Thyroid gland (tissue), 4 donors: ENCODE measurements at regions not wholly inside any gene's neighbourhood (a gene's known extent, or its start where the extent isn't known, plus 50 kb on each side); places are given as distances from the start of the nearest gene placed in this dataset.

ENCODE experiments used
- DNase-seq, 2 donors: peaks; one replicate each; pipeline ENCODE4 v3.0.0-alpha.2; 2019
- H3K27ac ChIP-seq, 3 donors: fragments of 200-600 bp; sonication (generic); 1 replicate in 2 of 3; 2 replicates in 1 of 3; pipeline ENCODE4 v1.5.1; 2016 to 2019; ENCODE audit warnings: mild to moderate bottlenecking in 1 of 3, moderate library complexity in 1 of 3
- H3K27me3 ChIP-seq: fragments of 200-600 bp; sonication (generic); one replicate; pipeline ENCODE4 v1.5.1; 2019
- H3K36me3 ChIP-seq, 2 donors: fragments of 200-600 bp; sonication (generic); one replicate each; pipeline ENCODE4 v1.5.1; 2016 to 2019
- H3K4me1 ChIP-seq, 2 donors: fragments of 200-600 bp; sonication (generic); one replicate each; pipeline ENCODE4 v1.5.1; 2017 to 2019
- H3K4me3 ChIP-seq, 3 donors: fragments of 200-600 bp; sonication (generic); replicated peaks in 1 of 3; 1 replicate in 2 of 3; 2 replicates in 1 of 3; pipeline ENCODE4 v1.5.1; 2016; ENCODE audit warnings: mild to moderate bottlenecking in 1 of 3
- H3K9me3 ChIP-seq: fragments of 200-600 bp; sonication (generic); one replicate; pipeline ENCODE4 v1.5.1; 2017
- POLR2A ChIP-seq, 2 donors: fragments of 450-650 bp; IDR thresholded peaks; one replicate each; pipeline ENCODE4 v1.6.1; 2017; ENCODE audit warnings: antibody characterized with exemption in 2 of 2, mild to moderate bottlenecking in 2 of 2, moderate library complexity in 1 of 2
- WGBS, 2 donors: methylation state at CpG; one replicate each; pipeline ENCODE4 v1.1.5; 2017; 5-methylcytosine and 5-hydroxymethylcytosine counted together
- intact Hi-C: fragments of 100-400 bp; cut with DNase I; formaldehyde crosslinking; loops from one replicate; pipeline ENCODE4 v1.15.1; 2023
- TF ChIP-seq, protein P1 (sequence below), 6 experiments: fragments of 200-600 bp in 3 of 6; fragments of 450-650 bp in 3 of 6; sonication (generic) in 3 of 6; IDR thresholded peaks; one replicate each; pipeline ENCODE4 v1.5.1; 2016 to 2019; ENCODE audit warnings: antibody characterized with exemption in 6 of 6, mild to moderate bottlenecking in 2 of 6, inconsistent platforms in 1 of 6, moderate library complexity in 1 of 6

- Histone ChIP-seq H3K27ac (no peak overlapping the region), H3K27me3 (no peaks in the 10 kb centered on the region), H3K9me3 (no peaks in the 10 kb centered on the region), H3K36me3 (no peaks in the 10 kb centered on the region), H3K4me3 (no peak overlapping the region), H3K4me1 (no peaks in the 10 kb centered on the region)
- intact Hi-C loops = no loop called here
- DNase-seq = no peak
- TF ChIP-seq POLR2A (IDR thresholded peaks at IDR 0.05) = no peak
- TF ChIP-seq, protein P1, sequence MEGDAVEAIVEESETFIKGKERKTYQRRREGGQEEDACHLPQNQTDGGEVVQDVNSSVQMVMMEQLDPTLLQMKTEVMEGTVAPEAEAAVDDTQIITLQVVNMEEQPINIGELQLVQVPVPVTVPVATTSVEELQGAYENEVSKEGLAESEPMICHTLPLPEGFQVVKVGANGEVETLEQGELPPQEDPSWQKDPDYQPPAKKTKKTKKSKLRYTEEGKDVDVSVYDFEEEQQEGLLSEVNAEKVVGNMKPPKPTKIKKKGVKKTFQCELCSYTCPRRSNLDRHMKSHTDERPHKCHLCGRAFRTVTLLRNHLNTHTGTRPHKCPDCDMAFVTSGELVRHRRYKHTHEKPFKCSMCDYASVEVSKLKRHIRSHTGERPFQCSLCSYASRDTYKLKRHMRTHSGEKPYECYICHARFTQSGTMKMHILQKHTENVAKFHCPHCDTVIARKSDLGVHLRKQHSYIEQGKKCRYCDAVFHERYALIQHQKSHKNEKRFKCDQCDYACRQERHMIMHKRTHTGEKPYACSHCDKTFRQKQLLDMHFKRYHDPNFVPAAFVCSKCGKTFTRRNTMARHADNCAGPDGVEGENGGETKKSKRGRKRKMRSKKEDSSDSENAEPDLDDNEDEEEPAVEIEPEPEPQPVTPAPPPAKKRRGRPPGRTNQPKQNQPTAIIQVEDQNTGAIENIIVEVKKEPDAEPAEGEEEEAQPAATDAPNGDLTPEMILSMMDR (IDR thresholded peaks at IDR 0.05) = no peak
- 89% methylated on average over 5 of the region's 5 CpGs for WGBS, 2 donors
Observed at GRCh38 chr5:12636209-12636608, 732.0 kb upstream of the CTNND2 start.

DNA sequence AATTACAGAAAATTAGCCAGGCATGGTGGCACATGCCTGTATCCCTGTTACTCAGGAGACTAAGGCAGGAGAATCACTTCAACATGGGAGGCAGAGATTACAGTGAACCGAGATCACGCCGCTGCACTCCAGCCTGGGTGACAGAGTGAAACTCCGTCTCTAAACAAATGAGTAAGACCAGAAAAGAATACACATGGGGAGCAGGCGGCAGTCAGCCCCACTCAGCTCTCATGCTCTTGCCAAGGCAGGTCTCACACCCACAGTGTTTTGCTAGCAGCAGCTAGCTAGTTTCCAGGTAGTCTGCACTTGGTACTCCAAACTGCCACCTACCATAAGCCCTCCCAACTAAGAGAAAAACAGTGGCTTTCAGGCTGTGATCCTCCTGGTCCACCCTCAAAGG lies 722.3 kb upstream of the CTNND2 start:
- intact Hi-C loops = no loop called here
- no peaks in the 10 kb centered on the region for H3K36me3 ChIP-seq
- no peak overlapping the region for H3K27ac ChIP-seq
- H3K4me3 ChIP-seq = no peak overlapping the region
- DNase-seq = peak; percentile 67 to 68
- no peaks in the 10 kb centered on the region for H3K27me3 ChIP-seq
- no peaks in the 10 kb centered on the region for H3K9me3 ChIP-seq
- no peaks in the 10 kb centered on the region for H3K4me1 ChIP-seq
- TF ChIP-seq, protein P1 (IDR thresholded peaks at IDR 0.05) = no peak
- TF ChIP-seq POLR2A (IDR thresholded peaks at IDR 0.05) = no peak
- 44 to 48% methylated on average over 5 of the region's 5 CpGs for WGBS, 2 donors

DNA sequence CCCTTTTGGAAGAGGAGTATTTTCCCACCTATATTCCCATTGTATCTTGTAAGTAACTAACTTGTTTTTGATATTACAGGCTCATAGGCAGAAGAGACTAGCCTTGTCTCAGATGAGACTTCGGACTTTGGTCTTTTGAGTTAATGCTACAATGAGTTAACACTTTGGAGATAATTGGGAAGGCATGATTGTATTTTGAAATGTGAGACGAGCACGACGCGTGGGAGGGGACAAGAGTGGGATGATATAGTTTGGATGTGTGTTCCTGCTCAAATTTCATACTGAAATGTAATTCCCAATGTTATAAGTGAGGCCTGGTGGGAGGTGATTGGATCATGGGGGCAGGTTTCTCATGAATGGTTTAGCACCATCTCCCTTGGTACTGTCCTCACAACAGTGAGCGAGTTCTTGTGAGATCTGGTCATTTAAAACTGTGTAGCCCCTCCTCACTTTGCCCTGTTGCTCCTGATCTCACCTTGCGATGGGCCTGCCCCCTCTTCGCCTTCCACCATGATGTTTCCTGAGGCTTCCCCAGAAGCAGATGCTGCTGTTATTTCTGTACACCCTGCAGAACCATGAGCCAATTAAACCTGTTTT lies 721.5 kb upstream of the CTNND2 start:
- H3K36me3 ChIP-seq = no peaks in the 10 kb centered on the region
- 79 to 81% methylated on average over 8 of the region's 8 CpGs for WGBS, 2 donors

DNA sequence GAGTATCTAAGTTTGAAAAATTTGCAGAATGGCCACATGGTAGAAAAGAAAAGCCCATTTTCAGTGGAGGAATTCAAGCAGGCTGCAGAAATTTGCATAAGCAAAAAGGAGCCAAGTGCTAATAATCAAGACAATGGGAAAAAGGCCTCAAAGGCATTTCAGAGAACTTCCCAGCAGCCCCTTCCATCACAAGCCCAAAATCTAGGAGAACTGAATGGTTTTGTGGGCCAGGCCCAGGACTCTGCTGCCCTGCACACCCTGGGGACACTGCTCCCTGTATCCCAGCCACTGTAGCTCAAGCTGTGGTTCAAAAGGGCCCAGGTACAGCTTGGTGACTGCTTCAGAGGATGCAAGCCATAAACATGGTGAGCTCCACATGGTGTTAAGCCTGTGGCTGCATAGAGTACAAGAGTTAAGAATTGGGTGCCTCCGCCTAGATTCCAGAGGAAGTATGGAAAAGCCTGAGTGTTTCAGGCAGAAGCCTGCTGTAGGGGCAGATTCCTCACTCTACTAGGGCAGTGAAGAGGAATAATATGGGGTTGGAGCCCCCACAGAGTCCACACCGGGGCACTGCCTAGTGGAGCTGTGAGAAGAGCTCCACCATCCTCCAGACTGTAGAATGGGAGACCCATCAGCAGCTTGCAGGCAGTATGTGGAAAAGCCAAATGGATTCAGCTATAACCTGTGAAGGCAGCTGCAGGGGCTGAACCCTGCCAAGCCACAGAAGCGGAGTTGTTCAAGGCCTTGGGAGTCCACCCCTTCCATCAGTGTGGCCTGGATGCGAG lies 720.7 kb upstream of the CTNND2 start:
- WGBS, 2 donors = 90 to 95% methylated on average over 4 of the region's 4 CpGs
- H3K36me3 ChIP-seq = no peaks in the 10 kb centered on the region
- no peak for DNase-seq
- intact Hi-C loops = no loop called here
- H3K27me3 ChIP-seq = no peaks in the 10 kb centered on the region
- H3K4me3 ChIP-seq = no peak overlapping the region
- no peak overlapping the region for H3K27ac ChIP-seq
- H3K9me3 ChIP-seq = no peaks in the 10 kb centered on the region
- TF ChIP-seq, protein P1 (IDR thresholded peaks at IDR 0.05) = no peak
- TF ChIP-seq POLR2A (IDR thresholded peaks at IDR 0.05) = no peak
- H3K4me1 ChIP-seq = no peaks in the 10 kb centered on the region

More for the DNA sequence above, 721.5 kb upstream of the CTNND2 start:
- Histone ChIP-seq H3K4me1 (no peaks in the 10 kb centered on the region), H3K27me3 (no peaks in the 10 kb centered on the region), H3K4me3 (no peak overlapping the region), H3K27ac (no peak overlapping the region), H3K9me3 (no peaks in the 10 kb centered on the region)
- intact Hi-C loops = no loop called here
- TF ChIP-seq POLR2A (IDR thresholded peaks at IDR 0.05) = no peak
- TF ChIP-seq, protein P1 (IDR thresholded peaks at IDR 0.05) = no peak
- DNase-seq = no peak

DNA sequence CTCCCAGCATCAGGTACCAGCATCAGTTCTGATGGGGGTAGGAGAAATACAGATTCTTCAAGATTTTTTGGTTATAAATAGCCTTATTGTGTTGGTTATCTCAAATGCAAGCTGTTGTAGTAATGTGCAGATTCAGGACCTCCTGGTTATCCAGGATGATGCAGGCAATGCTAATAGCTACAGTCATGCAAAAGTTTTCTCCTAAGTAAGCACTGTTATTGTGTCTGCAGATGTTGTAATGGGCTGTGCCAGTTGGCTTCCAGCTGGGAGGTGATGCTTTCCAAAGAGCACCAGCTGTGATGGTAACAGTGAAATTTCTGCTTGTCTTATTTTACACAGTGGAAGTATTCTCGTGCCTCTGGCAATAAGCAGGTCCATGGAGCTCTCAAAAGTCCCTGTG lies 719.2 kb upstream of the CTNND2 start:
- intact Hi-C loops = no loop called here
- Histone ChIP-seq H3K9me3 (no peaks in the 10 kb centered on the region), H3K27ac (no peak overlapping the region), H3K4me3 (no peak overlapping the region), H3K36me3 (no peaks in the 10 kb centered on the region), H3K27me3 (no peaks in the 10 kb centered on the region), H3K4me1 (no peaks in the 10 kb centered on the region)
- no peak for DNase-seq
- 63 to 87% methylated on average over 1 of the region's 1 CpG for WGBS, 2 donors
- no peak for TF ChIP-seq POLR2A (IDR thresholded peaks at IDR 0.05)
- TF ChIP-seq, protein P1 (IDR thresholded peaks at IDR 0.05) = no peak
